IMR-90 (cell line): ENCODE measurements at regions not wholly inside any gene's neighbourhood (a gene's known extent, or its start where the extent isn't known, plus 50 kb on each side); places are given as distances from the start of the nearest gene placed in this dataset.

Experiments used
- ATAC-seq: fragments of 200-7000 bp; cut with Tn5 transposase; 2 replicates; pipeline ENCODE4 v1.9.1; 2020; ENCODE audit warnings: low read depth, mild to moderate bottlenecking, moderate library complexity
- BruUV-seq: library from RNA; stranded (reverse); fragments of 400-500 nt; replicated peaks from 2 replicates; lab custom pipeline; 2021; lab: Mats Ljungman, UMichigan
- CTCF ChIA-PET: fragments of 300-600 bp; formaldehyde crosslinking; extraction: SDS; loops from one replicate; lab custom pipeline; 2021; ENCODE audit warnings: antibody characterized with exemption; lab: Yijun Ruan, JAX
- POLR2A ChIA-PET: fragments of 300-600 bp; sonication (Branson Sonifier 250); formaldehyde crosslinking; loops from one replicate; lab custom pipeline; 2022; ENCODE audit warnings: antibody characterized with exemption; ENCODE audit not compliant: unreplicated experiment; lab: Charles Lee
- DNase-seq: peaks from one replicate; pipeline ENCODE4 v3.0.0; 2013
- H2AFZ ChIP-seq: replicated peaks from 2 replicates; pipeline ENCODE3; 2013; ENCODE audit warnings: low read length, mild to moderate bottlenecking; ENCODE audit not compliant: poor library complexity
- H2AK5ac ChIP-seq: 2 replicates; pipeline ENCODE4 v1.6.1; 2013; ENCODE audit warnings: low read depth, low read length, inconsistent platforms
- H2AK9ac ChIP-seq: replicated peaks from 2 replicates; pipeline ENCODE3; 2013; ENCODE audit warnings: mild to moderate bottlenecking, low read depth, low read length, moderate library complexity; ENCODE audit not compliant: poor library complexity
- H2BK120ac ChIP-seq: 2 replicates; pipeline ENCODE4 v1.6.1; 2013; ENCODE audit warnings: low read depth, low read length, inconsistent platforms
- H2BK15ac ChIP-seq: 3 replicates; pipeline ENCODE4 v1.6.1; 2013; ENCODE audit warnings: low read depth, low read length, inconsistent platforms
- H2BK20ac ChIP-seq: 2 replicates; pipeline ENCODE4 v1.6.1; 2013; ENCODE audit warnings: low read depth, mild to moderate bottlenecking, inconsistent platforms, low read length, moderate library complexity
- H2BK5ac ChIP-seq: 2 replicates; pipeline ENCODE4 v1.6.1; 2013; ENCODE audit warnings: mild to moderate bottlenecking, low read depth, low read length, inconsistent platforms; ENCODE audit not compliant: poor library complexity, severe bottlenecking
- H3K14ac ChIP-seq: replicated peaks from 2 replicates; pipeline ENCODE4 v1.6.1; 2013; ENCODE audit warnings: low read depth, low read length, inconsistent platforms
- H3K18ac ChIP-seq: 2 replicates; pipeline ENCODE4 v1.6.1; 2013; ENCODE audit warnings: low read depth, low read length, control low read depth
- H3K23ac ChIP-seq: 2 replicates; pipeline ENCODE4 v1.6.1; 2013; ENCODE audit warnings: low read depth, low read length, inconsistent platforms
- H3K27ac ChIP-seq: 2 replicates; pipeline ENCODE4 v1.5.1; 2013; ENCODE audit warnings: mild to moderate bottlenecking, control low read depth, low read length; ENCODE audit not compliant: insufficient read depth
- H3K27me3 ChIP-seq: 2 replicates; pipeline ENCODE4 v1.6.1; 2013; ENCODE audit warnings: low read length; ENCODE audit not compliant: control insufficient read depth, insufficient read depth
- H3K36me3 ChIP-seq: 2 replicates; pipeline ENCODE4 v1.6.1; 2013; ENCODE audit warnings: low read length, mixed read lengths; ENCODE audit not compliant: control insufficient read depth, insufficient read depth
- H3K4ac ChIP-seq: 2 replicates; pipeline ENCODE4 v1.6.1; 2013; ENCODE audit warnings: low read depth, low read length, inconsistent platforms
- H3K4me1 ChIP-seq: 2 replicates; pipeline ENCODE4 v1.6.1; 2013; ENCODE audit warnings: low read length, mixed read lengths; ENCODE audit not compliant: control insufficient read depth, insufficient read depth
- H3K4me2 ChIP-seq: 2 replicates; pipeline ENCODE4 v1.6.1; 2013; ENCODE audit warnings: low read depth, mild to moderate bottlenecking, control low read depth, low read length, moderate library complexity
- H3K4me3 ChIP-seq: 2 replicates; pipeline ENCODE4 v1.5.1; 2013; ENCODE audit warnings: low read depth, mild to moderate bottlenecking, control low read depth, low read length, moderate library complexity; ENCODE audit not compliant: insufficient read depth
- H3K56ac ChIP-seq: 2 replicates; pipeline ENCODE4 v1.6.1; 2013; ENCODE audit warnings: low read length, inconsistent platforms; ENCODE audit not compliant: insufficient read depth; ENCODE audit errors: extremely low read depth
- H3K79me1 ChIP-seq, 2 experiments: 2 replicates each; pipeline ENCODE4 v1.6.1; 2013; ENCODE audit warnings: low read length in 2 of 2, inconsistent platforms in 1 of 2, low read depth in 1 of 2
- H3K9ac ChIP-seq: 2 replicates; pipeline ENCODE4 v1.6.1; 2013; ENCODE audit warnings: low read depth, low read length, control low read depth
- H3K9me1 ChIP-seq: 2 replicates; pipeline ENCODE4 v1.6.1; 2013; ENCODE audit warnings: low read length, inconsistent platforms; ENCODE audit not compliant: insufficient read depth
- H3K9me3 ChIP-seq: 2 replicates; pipeline ENCODE4 v1.6.1; 2013; ENCODE audit warnings: low read length; ENCODE audit not compliant: control insufficient read depth, insufficient read depth
- H4K20me1 ChIP-seq: 2 replicates; pipeline ENCODE4 v1.6.1; 2013; ENCODE audit warnings: low read length, inconsistent platforms; ENCODE audit not compliant: insufficient read depth
- H4K5ac ChIP-seq: 2 replicates; pipeline ENCODE4 v1.6.1; 2013; ENCODE audit warnings: mild to moderate bottlenecking, low read depth, low read length, control low read depth
- H4K8ac ChIP-seq, 2 experiments: 2 replicates each; pipeline ENCODE4 v1.6.1; 2013; ENCODE audit warnings: low read depth in 2 of 2, low read length in 2 of 2, control low read depth in 1 of 2, inconsistent platforms in 1 of 2
- H4K91ac ChIP-seq: 2 replicates; pipeline ENCODE4 v1.6.1; 2013; ENCODE audit warnings: low read depth, low read length, inconsistent platforms; ENCODE audit not compliant: insufficient read depth
- BHLHE40 ChIP-seq: fragments of 150-350 bp; IDR thresholded peaks from 2 replicates; pipeline ENCODE4 v1.6.1; 2016; ENCODE audit warnings: mild to moderate bottlenecking, low read depth, low read length
- FOS ChIP-seq: fragments of 150-350 bp; IDR thresholded peaks from 2 replicates; pipeline ENCODE4 v1.6.1; 2016; ENCODE audit warnings: low read depth, low read length
- MAFK ChIP-seq: IDR thresholded peaks from 2 replicates; pipeline ENCODE4 v1.6.1; 2012; ENCODE audit warnings: low read depth, low read length, improper control_type of control experiment
- MXI1 ChIP-seq: IDR thresholded peaks from 2 replicates; pipeline ENCODE4 v1.6.1; 2012; ENCODE audit warnings: low read depth, mild to moderate bottlenecking, low read length, moderate library complexity, borderline replicate concordance
- NFE2L2 ChIP-seq: fragments of 150-350 bp; IDR thresholded peaks from 2 replicates; pipeline ENCODE4 v1.6.1; 2016; ENCODE audit warnings: low read depth, mild to moderate bottlenecking, low read length
- POLR2A ChIP-seq: IDR thresholded peaks from 2 replicates; pipeline ENCODE4 v1.6.1; 2012; ENCODE audit warnings: mild to moderate bottlenecking, low read depth, low read length
- RAD21 ChIP-seq: IDR thresholded peaks from 2 replicates; pipeline ENCODE4 v1.6.1; 2012; ENCODE audit warnings: low read length, improper control_type of control experiment
- RCOR1 ChIP-seq: IDR thresholded peaks from 2 replicates; pipeline ENCODE4 v1.6.1; 2012; ENCODE audit warnings: mild to moderate bottlenecking, low read length, improper control_type of control experiment; ENCODE audit not compliant: insufficient replicate concordance
- WGBS, 2 experiments: methylation state at CpG; one replicate each; pipeline versions ENCODE4 v1.1.5 to v1.1.7; 2013; ENCODE audit warnings: missing lambda C conversion rate in 2 of 2; ENCODE audit not compliant: insufficient read length in 1 of 2; ENCODE audit errors: extremely low coverage in 2 of 2; 5-methylcytosine and 5-hydroxymethylcytosine counted together
- dilution Hi-C: fragments of 300-500 bp; cut with HindIII; formaldehyde crosslinking; loops from one replicate; pipeline ENCODE4 v1.14.3; 2018; ENCODE audit warnings: low sequenced_read_pairs; ENCODE audit not compliant: unreplicated experiment
- in situ Hi-C: fragments of 300-500 bp; cut with MboI; formaldehyde crosslinking; loops from 3 replicates; pipeline ENCODE4 v1.14.3; 2019; ENCODE audit warnings: low sequenced_read_pairs, inconsistent platforms, mixed read lengths
- intact Hi-C: fragments of 100-400 bp; cut with micrococcal nuclease; formaldehyde crosslinking; loops from 2 replicates; pipeline ENCODE4 v1.10.0; 2022
- TF ChIP-seq, protein P1 (sequence below): fragments of 150-350 bp; IDR thresholded peaks from 2 replicates; pipeline ENCODE4 v1.6.1; 2017; ENCODE audit warnings: mild to moderate bottlenecking, antibody characterized with exemption, low read length, low read depth
- TF ChIP-seq, protein P2 (sequence below): conservative IDR thresholded peaks from 2 replicates; pipeline ENCODE4 v1.5.1; 2012; ENCODE audit warnings: mild to moderate bottlenecking, low read depth, low read length, improper control_type of control experiment

DNA sequence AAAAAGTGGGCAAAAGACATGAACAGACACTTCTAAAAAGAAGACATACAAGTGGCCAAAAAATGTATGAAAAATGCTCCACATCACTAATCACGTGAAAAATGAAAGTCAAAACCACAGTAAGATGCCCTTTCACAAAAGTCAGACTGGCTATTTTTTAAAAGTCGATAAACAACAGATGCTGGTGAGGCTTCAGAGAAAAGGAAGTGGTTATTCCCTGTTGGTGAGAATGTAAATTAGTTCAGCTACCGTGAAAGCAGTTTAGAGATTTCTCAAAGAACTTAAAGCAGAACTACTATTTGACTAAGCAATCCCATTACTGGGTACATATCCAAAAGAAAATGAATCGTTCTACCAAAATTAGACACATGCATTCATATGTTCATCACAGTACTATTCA is 237.0 kb downstream of the KIF21A start:
- H3K27me3 ChIP-seq, result no peaks in the 10 kb centered on the region
- H3K4me3 ChIP-seq, result no peak overlapping the region
- no peak overlapping the region for H2BK15ac ChIP-seq
- no peaks in the 10 kb centered on the region for H3K79me1 ChIP-seq
- no peak overlapping the region for H3K4me2 ChIP-seq
- H3K9me1 ChIP-seq, result no peaks in the 10 kb centered on the region
- H3K18ac ChIP-seq, result no peak overlapping the region
- H3K23ac ChIP-seq, result no peak overlapping the region
- H2AK5ac ChIP-seq, result no peak overlapping the region
- ChIA-PET CTCF (no interaction called here), POLR2A (no interaction called here)
- BruUV-seq, result no TSS peak
- peaks cover 4% of the 10 kb centered on the region; the same call in 1 of the 2 replicates for H3K9me3 ChIP-seq
- intact Hi-C loops, result no loop called here
- H3K56ac ChIP-seq, result no peak overlapping the region
- no peak overlapping the region for H3K9ac ChIP-seq
- H3K36me3 ChIP-seq, result no peaks in the 10 kb centered on the region
- no peak overlapping the region for H2BK5ac ChIP-seq
- no peak overlapping the region for H4K8ac ChIP-seq
- dilution Hi-C loops, result no loop called here
- H3K14ac ChIP-seq, result no peak overlapping the region
- H3K4ac ChIP-seq, result no peak overlapping the region
- ATAC-seq (no peak), DNase-seq (no peak)
- H2BK20ac ChIP-seq, result no peak overlapping the region
- H4K91ac ChIP-seq, result no peak overlapping the region
- H2AFZ ChIP-seq, result no peak overlapping the region
- no peak overlapping the region for H4K5ac ChIP-seq
- no CpG with 5 or more reads among the region's 4 CpGs for WGBS, 2 experiments
- no peak overlapping the region for H3K27ac ChIP-seq
- no peaks in the 10 kb centered on the region for H4K20me1 ChIP-seq
- H2BK120ac ChIP-seq, result no peak overlapping the region
- H3K4me1 ChIP-seq, result no peaks in the 10 kb centered on the region
- H2AK9ac ChIP-seq, result no peak overlapping the region
- in situ Hi-C loops, result no loop called here
- TF ChIP-seq NFE2L2 (no peak), MAFK (no peak), RCOR1 (no peak), FOS (no peak), MXI1 (no peak), POLR2A (no peak), BHLHE40 (no peak), RAD21 (no peak)
- TF ChIP-seq, protein P1, sequence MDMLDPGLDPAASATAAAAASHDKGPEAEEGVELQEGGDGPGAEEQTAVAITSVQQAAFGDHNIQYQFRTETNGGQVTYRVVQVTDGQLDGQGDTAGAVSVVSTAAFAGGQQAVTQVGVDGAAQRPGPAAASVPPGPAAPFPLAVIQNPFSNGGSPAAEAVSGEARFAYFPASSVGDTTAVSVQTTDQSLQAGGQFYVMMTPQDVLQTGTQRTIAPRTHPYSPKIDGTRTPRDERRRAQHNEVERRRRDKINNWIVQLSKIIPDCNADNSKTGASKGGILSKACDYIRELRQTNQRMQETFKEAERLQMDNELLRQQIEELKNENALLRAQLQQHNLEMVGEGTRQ, result no peak
- TF ChIP-seq, protein P2, sequence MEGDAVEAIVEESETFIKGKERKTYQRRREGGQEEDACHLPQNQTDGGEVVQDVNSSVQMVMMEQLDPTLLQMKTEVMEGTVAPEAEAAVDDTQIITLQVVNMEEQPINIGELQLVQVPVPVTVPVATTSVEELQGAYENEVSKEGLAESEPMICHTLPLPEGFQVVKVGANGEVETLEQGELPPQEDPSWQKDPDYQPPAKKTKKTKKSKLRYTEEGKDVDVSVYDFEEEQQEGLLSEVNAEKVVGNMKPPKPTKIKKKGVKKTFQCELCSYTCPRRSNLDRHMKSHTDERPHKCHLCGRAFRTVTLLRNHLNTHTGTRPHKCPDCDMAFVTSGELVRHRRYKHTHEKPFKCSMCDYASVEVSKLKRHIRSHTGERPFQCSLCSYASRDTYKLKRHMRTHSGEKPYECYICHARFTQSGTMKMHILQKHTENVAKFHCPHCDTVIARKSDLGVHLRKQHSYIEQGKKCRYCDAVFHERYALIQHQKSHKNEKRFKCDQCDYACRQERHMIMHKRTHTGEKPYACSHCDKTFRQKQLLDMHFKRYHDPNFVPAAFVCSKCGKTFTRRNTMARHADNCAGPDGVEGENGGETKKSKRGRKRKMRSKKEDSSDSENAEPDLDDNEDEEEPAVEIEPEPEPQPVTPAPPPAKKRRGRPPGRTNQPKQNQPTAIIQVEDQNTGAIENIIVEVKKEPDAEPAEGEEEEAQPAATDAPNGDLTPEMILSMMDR, result no peak
